GM04503 (cell line): ENCODE measurements at regions not wholly inside any gene's neighbourhood (a gene's known extent, or its start where the extent isn't known, plus 50 kb on each side); places are given as distances from the start of the nearest gene placed in this dataset.

Experiments
- DNase-seq: peaks from one replicate; pipeline ENCODE4 v3.0.0-alpha.2; 2012; ENCODE audit warnings: low read depth

DNA sequence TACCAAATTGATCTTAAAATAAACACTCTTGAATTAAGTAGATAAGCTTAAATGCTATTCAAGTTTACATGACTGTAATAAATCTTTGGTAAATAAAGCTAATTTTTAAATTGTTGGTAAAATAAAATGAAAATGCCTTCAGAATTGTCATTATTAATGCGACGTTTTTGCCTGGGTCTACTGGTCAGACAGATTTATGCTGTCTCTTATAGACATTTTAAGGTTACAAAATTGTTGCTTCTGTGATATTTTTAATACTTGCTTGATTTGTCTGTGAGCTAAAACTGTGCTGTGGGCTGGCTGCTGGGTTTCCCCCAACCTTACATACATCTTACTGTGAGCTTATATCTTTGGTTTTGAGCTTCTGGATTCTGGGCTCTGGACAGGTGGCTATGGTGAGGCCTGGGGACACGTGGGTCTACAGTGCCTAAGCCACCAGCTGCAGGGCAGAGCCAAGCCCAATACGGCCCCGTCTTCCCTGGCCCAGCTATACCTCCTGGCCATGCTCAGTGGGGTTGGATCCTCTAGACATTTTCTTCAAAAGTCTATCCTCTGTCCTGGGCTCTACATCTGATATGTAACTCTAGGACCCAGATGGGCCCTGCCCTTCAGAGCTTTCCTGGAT, 81.4 kb downstream of the ETS2 start:
- no peak for DNase-seq

DNA sequence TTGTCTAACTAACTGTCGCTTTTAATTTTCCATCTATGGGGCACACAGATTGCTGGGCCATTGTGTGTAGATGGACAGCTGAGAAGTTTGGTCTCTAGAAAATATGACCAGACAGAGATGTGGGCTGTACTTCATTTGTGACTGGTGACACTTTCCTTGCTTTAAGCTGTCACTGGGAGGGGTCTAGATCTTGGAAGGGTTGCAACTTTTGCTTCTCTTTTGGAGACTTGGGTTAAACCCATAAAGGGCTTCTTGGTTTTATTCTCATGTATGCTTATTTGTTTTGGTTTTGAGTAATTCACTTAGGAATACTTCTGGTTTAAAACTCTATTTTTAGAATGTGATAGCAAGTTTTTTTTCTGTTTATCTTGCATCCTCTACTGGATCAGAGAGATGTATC, 80.2 kb downstream of the ETS2 start:
- no peak for DNase-seq

DNA sequence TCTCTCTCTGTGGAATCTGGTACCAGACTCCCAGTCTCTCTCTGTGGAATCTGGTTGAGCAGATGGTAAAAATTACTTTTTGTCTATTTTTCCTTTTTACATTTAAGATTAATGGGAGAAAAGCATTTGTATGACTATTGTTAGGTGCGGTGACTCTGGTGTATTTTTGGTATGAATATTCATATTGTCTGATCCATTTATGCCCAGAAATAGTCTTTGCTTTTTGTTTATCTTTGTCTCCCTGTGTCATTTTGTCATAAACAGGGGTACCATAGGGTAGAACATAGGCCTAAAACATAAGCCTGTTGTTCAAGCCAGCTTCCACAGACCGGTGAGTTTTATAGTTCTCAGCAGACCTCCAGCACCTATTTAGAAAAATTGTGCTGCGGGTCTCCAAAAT, 78.7 kb downstream of the ETS2 start:
- DNase-seq: no peak

DNA sequence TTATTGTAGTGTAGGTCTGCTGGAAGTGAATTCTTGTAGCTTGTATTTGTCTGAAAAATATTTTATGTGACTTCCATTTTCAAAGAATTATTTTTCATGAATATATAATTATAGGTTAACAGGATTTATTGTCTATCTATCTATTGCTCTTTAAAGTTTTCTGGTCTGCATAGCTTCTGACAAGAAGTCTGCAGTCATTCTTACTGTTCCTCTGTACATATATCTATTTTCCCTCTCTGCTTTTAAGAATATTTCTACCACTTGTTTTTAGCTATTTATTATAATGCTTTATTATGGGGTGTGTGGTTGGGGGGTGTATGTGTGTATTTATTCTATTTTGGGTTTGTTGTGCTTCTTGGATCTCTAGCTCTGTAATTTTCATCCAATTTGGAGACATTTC, 77.4 kb downstream of the ETS2 start:
- DNase-seq: no peak

DNA sequence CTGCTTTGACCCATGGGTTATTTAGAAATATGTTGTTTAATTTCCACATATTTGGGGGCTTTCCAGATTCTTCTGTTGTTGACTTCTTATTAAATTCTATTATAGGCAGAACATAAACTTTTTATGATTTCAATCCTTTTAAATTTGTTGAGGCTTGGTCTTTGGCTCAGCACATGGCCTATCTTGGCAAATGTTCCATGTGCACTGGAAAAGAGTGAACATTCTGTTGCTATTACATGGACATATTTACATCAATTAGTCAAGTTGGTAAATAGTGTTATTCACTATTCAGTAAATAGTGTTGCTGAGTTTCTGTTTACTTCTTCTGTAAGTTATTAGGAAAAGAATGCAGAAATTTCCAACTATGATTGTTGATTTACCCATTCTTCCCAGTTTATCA, 75.4 kb downstream of the ETS2 start:
- DNase-seq: no peak

DNA sequence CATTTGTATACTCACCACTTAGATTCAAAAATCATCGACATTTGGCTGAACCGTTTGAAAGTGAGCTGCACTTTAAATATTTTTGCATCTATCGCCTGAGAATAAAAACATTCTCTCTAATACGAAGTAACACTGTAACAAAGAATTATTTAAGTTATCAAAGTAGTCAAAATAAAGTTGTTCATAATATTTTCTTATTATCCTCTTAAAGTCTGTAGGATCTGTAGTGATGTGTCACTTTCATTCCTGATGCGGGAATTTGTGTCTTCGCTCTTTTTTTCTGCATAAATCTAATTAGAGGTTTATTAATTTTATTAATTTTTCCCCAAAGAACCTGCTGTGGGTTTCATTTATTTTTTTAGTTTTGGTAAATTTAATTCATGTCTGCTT, 74.8 kb downstream of the ETS2 start:
- DNase-seq: no peak

DNA sequence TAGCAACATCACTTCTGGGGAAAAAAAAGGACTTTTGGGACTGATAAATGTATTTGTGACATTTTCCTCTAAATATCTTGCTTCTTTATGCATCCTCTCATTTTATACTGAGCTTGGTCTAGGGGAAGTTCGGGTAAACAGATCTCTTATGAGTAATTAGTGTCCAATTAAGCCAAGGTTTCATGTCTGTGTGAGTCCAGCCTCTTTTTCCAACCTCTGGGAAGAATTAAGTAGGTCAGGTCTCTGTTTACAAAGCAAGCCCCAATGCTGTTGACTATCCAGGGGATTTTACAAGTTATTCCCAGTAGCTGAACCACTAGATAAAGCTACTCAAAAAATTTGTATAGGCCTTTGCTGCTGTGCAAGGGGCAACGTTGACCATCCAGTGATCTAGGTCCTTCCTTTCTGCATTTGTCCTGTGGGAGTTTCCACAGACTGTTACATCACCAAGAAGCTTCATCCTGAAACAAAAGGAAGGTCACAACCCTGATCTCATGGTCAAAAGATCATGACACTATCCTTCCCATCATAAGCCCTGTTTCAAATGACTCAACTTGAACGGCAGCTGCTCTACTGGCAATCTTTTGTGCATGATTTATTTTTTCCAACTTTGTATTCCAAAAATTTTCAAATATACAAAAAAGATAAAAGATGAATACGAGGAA, 74.3 kb downstream of the ETS2 start:
- DNase-seq: no peak

DNA sequence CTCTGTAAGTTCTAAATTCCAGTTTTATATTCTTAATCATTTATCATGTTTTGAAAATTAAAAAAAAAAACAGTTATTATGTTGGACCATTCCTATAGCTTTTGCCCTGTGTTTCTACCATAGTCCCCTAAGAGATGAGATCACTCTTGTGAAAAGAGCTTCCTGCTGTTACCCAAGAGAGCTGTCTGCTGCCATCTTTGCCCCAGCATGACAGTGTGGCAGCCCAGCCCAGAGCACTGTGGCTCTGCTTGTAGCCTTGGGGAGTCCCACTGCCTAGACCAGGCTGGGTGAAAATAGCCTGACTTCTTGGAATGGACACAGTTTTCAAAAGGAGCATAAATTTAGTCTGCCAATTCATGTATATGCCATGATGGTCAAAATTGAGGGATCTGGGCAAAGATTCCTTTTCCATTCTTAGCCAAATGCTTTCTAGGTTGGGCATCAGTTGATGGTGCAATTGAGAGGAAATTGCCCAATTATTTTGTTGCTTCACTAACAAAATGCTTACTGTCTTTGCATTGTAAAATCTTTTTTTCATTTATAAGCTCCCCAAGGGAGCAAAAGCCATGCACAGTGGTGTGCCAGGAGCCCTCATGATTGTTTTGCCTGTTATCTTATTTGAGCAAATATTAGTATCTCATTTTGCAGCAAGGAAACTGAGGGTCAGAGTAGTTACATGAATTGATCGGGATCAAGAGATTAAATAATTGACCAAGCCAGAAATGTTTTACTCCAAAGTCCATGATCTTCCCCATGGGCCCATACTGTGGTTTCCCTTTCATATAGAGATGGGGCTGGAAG, 72.8 kb downstream of the ETS2 start:
- no peak for DNase-seq

DNA sequence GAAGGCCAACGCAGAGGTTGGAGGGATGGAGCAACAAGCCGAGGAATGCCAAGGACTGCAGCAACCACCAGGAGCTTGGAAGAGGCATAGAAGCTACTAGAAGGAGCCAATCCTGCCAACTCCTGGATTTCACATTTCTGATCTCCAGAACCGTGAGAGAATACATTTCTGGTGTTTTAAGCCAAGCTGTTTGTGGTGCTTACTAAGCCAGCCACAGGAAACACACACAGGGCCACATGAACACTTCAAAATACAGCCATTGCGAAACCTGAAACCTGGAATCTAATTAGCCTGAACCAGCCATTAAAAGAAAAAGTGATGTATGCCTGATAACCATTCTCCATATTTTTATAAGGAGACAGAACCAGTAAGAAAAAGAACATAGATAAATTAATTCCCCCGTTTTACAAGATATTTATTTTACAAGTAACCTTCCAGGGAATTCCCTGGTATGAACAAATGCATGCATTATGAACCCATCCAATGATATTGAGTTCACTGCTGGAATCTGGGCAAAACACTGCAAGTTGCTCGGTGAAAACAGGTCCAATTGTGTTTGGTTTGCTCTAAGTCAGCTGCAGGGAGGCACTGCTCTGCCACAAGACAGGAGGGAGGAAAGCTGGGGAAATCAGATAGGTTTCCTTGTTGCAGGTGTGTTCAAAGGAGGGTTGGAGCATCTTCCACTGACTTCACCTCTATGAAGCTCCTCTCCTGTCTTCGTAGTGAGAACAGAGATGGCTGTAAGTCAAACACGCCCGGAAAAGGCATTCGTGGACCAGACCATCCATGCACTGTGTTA, 70.2 kb downstream of the ETS2 start:
- DNase-seq: peak; percentile 37
